GM18861 (cell line): ENCODE measurements at regions not wholly inside any gene's neighbourhood (a gene's known extent, or its start where the extent isn't known, plus 50 kb on each side); places are given as distances from the start of the nearest gene placed in this dataset.
A peak's percentile ranks its signal among the peaks of the same experiment; 100 is the strongest.

Experiments used
- ATAC-seq: cut with Tn5 transposase; IDR thresholded peaks from one replicate; pipeline ENCODE4 v1.9.1; 2021; ENCODE audit not compliant: unreplicated experiment

- ATAC-seq: no peak
These were observed 179.4 kb downstream of the ETS1 start for GRCh38 chr11:128407962-128408361.

- ATAC-seq: no peak
These were observed 181.4 kb downstream of the ETS1 start for GRCh38 chr11:128405714-128406662.

- no peak for ATAC-seq
These were observed 182.2 kb downstream of the ETS1 start for GRCh38 chr11:128405112-128405511.

- ATAC-seq: no peak
These were observed 182.9 kb downstream of the ETS1 start for GRCh38 chr11:128404437-128404836.

GRCh38 chr11:128400382-128401203 lies 186.8 kb downstream of the ETS1 start:
- no peak for ATAC-seq

- peak; percentile 50 for ATAC-seq
These were observed 187.9 kb downstream of the ETS1 start for GRCh38 chr11:128399251-128400121.

GRCh38 chr11:128398517-128399250 lies 188.7 kb downstream of the ETS1 start:
- ATAC-seq: peak; percentile 39

GRCh38 chr11:128397362-128397761 lies 190.0 kb downstream of the ETS1 start:
- ATAC-seq: no peak

GRCh38 chr11:128394431-128395089 lies 192.8 kb downstream of the ETS1 start:
- ATAC-seq: no peak

- no peak for ATAC-seq
These were observed 195.1 kb downstream of the ETS1 start for GRCh38 chr11:128392259-128392658.

GRCh38 chr11:128391811-128392210 lies 195.5 kb downstream of the ETS1 start:
- no peak for ATAC-seq

- ATAC-seq: no peak
These were observed 197.1 kb downstream of the ETS1 start for GRCh38 chr11:128390246-128390645.

- ATAC-seq: no peak
These were observed 197.8 kb downstream of the ETS1 start for GRCh38 chr11:128389461-128389976.

GRCh38 chr11:128388206-128388815 lies 199.0 kb downstream of the ETS1 start:
- ATAC-seq: no peak

GRCh38 chr11:128379587-128380580 lies 207.5 kb downstream of the ETS1 start:
- ATAC-seq: no peak

GRCh38 chr11:128375961-128376360 lies 211.4 kb downstream of the ETS1 start:
- no peak for ATAC-seq

GRCh38 chr11:128374026-128374425 lies 213.3 kb downstream of the ETS1 start:
- ATAC-seq: no peak

- ATAC-seq: no peak
These were observed 214.4 kb downstream of the ETS1 start for GRCh38 chr11:128372977-128373376.
